Testis (tissue), 2 donors: ENCODE measurements at regions not wholly inside any gene's neighbourhood (a gene's known extent, or its start where the extent isn't known, plus 50 kb on each side); places are given as distances from the start of the nearest gene placed in this dataset.
"Not testable (repeated sequence)": the region's sequence is repeated elsewhere in the genome, so short reads cannot be mapped to it uniquely, and the experiment has no call there.

Experiments
- CTCF ChIP-seq, 3 experiments: fragments of 450-650 bp in 2 of 3; fragments of 200-600 bp in 1 of 3; sonication (generic) in 1 of 3; IDR thresholded peaks; one replicate each; pipeline ENCODE4 v1.5.1; 2016 to 2019; ENCODE audit warnings: antibody characterized with exemption in 3 of 3, mild to moderate bottlenecking in 2 of 3, moderate library complexity in 1 of 3
- POLR2A ChIP-seq: fragments of 450-650 bp; IDR thresholded peaks from one replicate; pipeline ENCODE4 v1.6.1; 2017; ENCODE audit warnings: antibody characterized with exemption, mild to moderate bottlenecking, moderate library complexity

- not testable (repeated sequence) for TF ChIP-seq CTCF (IDR thresholded peaks at IDR 0.05); POLR2A
Observed at GRCh38 chr10:124190476-124190875, 97.1 kb upstream of the CHST15 start.
